Endothelial cell of umbilical vein (primary cell): ENCODE measurements at regions not wholly inside any gene's neighbourhood (a gene's known extent, or its start where the extent isn't known, plus 50 kb on each side); places are given as distances from the start of the nearest gene placed in this dataset.

Experiments
- BruUV-seq: library from RNA; stranded (reverse); fragments of 400-500 nt; replicated peaks from 2 replicates; lab custom pipeline; 2021; lab: Mats Ljungman, UMichigan
- CTCF ChIA-PET: fragments of 300-600, 350-600 bp; sonication (Branson Sonifier 250); formaldehyde crosslinking; loops from one replicate; lab custom pipeline; 2021; ENCODE audit warnings: antibody characterized with exemption, inconsistent platforms; lab: Charles Lee
- POLR2A ChIA-PET: fragments of 300-600, 350-600 bp; sonication (Branson Sonifier 250); formaldehyde crosslinking; loops from one replicate; lab custom pipeline; 2021; ENCODE audit warnings: antibody characterized with exemption, inconsistent platforms; lab: Charles Lee
- DNase-seq: peaks from one replicate; pipeline ENCODE4 v3.0.0-alpha.2; 2011; ENCODE audit warnings: low read depth, low spot score
- FAIRE-seq: peaks from 2 replicates; lab custom pipeline; 2011; peaks lifted over from hg19 to GRCh38; lab: Jason Lieb, UNC
- H2AFZ ChIP-seq: 2 replicates; pipeline ENCODE4 v1.6.0; 2012; ENCODE audit warnings: low read depth, low read length, control low read depth, inconsistent platforms
- H3K27ac ChIP-seq: 2 replicates; pipeline ENCODE4 v1.5.1; 2011; ENCODE audit warnings: low read depth, mild to moderate bottlenecking, control low read depth, low read length, moderate library complexity; ENCODE audit not compliant: insufficient read depth
- H3K27me3 ChIP-seq, 2 experiments: 2 replicates each; pipeline versions ENCODE4 v1.6.0 to v1.6.1; 2011; ENCODE audit warnings: low read length in 2 of 2, mixed read lengths in 1 of 2; ENCODE audit not compliant: control insufficient read depth in 2 of 2, insufficient read depth in 2 of 2
- H3K36me3 ChIP-seq, 2 experiments: 2 replicates in 1 of 2; 3 replicates in 1 of 2; pipeline ENCODE4 v1.5.1; 2011; ENCODE audit warnings: low read length in 2 of 2, mild to moderate bottlenecking in 1 of 2, moderate library complexity in 1 of 2; ENCODE audit not compliant: control insufficient read depth in 2 of 2, insufficient read depth in 2 of 2; ENCODE audit errors: extremely low read depth in 1 of 2
- H3K4me1 ChIP-seq: 3 replicates; pipeline ENCODE4 v1.5.1; 2011; ENCODE audit warnings: mild to moderate bottlenecking, low read length; ENCODE audit not compliant: control insufficient read depth, insufficient read depth; ENCODE audit errors: extremely low read depth
- H3K4me2 ChIP-seq: 2 replicates; pipeline ENCODE4 v1.6.1; 2011; ENCODE audit warnings: low read length, control low read depth, mixed read lengths; ENCODE audit not compliant: insufficient read depth
- H3K4me3 ChIP-seq, 3 experiments: fragments of 200-600 bp in 1 of 3; sonication (generic), shearing (Covaris generic) in 1 of 3; replicated peaks in 1 of 3; 2 replicates each; pipeline ENCODE4 v1.5.1; 2011 to 2016; ENCODE audit warnings: control low read depth in 3 of 3, low read length in 3 of 3, mild to moderate bottlenecking in 2 of 3, inconsistent platforms in 1 of 3, low read depth in 1 of 3, moderate library complexity in 1 of 3; ENCODE audit not compliant: insufficient read depth in 1 of 3
- H3K79me2 ChIP-seq: 2 replicates; pipeline ENCODE4 v1.6.0; 2012; ENCODE audit warnings: low read length, inconsistent platforms; ENCODE audit not compliant: control insufficient read depth, insufficient read depth
- H3K9ac ChIP-seq: replicated peaks from 2 replicates; pipeline ENCODE3; 2011; ENCODE audit warnings: low read length, control low read depth; ENCODE audit not compliant: insufficient read depth; ENCODE audit errors: extremely low read depth
- H3K9me1 ChIP-seq: replicated peaks from 3 replicates; pipeline ENCODE4 v1.6.0; 2011; ENCODE audit warnings: mild to moderate bottlenecking, low read length; ENCODE audit not compliant: control insufficient read depth, insufficient read depth; ENCODE audit errors: extremely low read depth
- H3K9me3 ChIP-seq: replicated peaks from 2 replicates; pipeline ENCODE4 v1.5.1; 2012; ENCODE audit warnings: low read length, inconsistent platforms; ENCODE audit not compliant: control insufficient read depth, insufficient read depth
- H4K20me1 ChIP-seq: replicated peaks from 2 replicates; pipeline ENCODE3; 2011; ENCODE audit warnings: mild to moderate bottlenecking, low read length; ENCODE audit not compliant: control insufficient read depth, insufficient read depth; ENCODE audit errors: extremely low read depth
- CTCF ChIP-seq, 2 donors: IDR thresholded peaks; 1 replicate in 1 of 2; 2 replicates in 1 of 2; pipeline ENCODE4 v1.5.1; 2011; ENCODE audit warnings: low read length in 2 of 2, mild to moderate bottlenecking in 2 of 2, moderate library complexity in 2 of 2, control low read depth in 1 of 2, inconsistent platforms in 1 of 2, low read depth in 1 of 2; ENCODE audit not compliant: insufficient read depth in 1 of 2; ENCODE audit errors: extremely low read depth in 1 of 2
- EZH2 ChIP-seq: IDR thresholded peaks from 2 replicates; pipeline ENCODE4 v1.6.1; 2012; ENCODE audit warnings: borderline replicate concordance, low read depth, mild to moderate bottlenecking, moderate library complexity, low read length, inconsistent platforms; ENCODE audit not compliant: severe bottlenecking
- FOS ChIP-seq: IDR thresholded peaks from 2 replicates; pipeline ENCODE4 v1.6.1; 2011; ENCODE audit warnings: mild to moderate bottlenecking, low read length, moderate library complexity, borderline replicate concordance; ENCODE audit not compliant: insufficient read depth
- GATA2 ChIP-seq: IDR thresholded peaks from 2 replicates; pipeline ENCODE4 v1.7.0; 2011; ENCODE audit warnings: low read depth, mild to moderate bottlenecking, moderate library complexity, mixed read lengths, low read length; ENCODE audit not compliant: insufficient read length, insufficient read depth
- JUN ChIP-seq: IDR thresholded peaks from 2 replicates; pipeline ENCODE4 v1.6.1; 2011; ENCODE audit warnings: borderline replicate concordance, low read depth; ENCODE audit not compliant: insufficient read length, insufficient read depth
- MAX ChIP-seq: IDR thresholded peaks from 2 replicates; pipeline ENCODE4 v1.6.1; 2011; ENCODE audit not compliant: insufficient read depth, insufficient read length
- MYC ChIP-seq: IDR thresholded peaks from one replicate; pipeline ENCODE4 v1.6.1; 2011; ENCODE audit warnings: mild to moderate bottlenecking, low read depth, low read length
- POLR2A ChIP-seq: IDR thresholded peaks from 2 replicates; pipeline ENCODE4 v1.6.1; 2012; ENCODE audit warnings: low read depth, mild to moderate bottlenecking, control low read depth, low read length
- POLR2AphosphoS5 ChIP-seq: IDR thresholded peaks from 2 replicates; pipeline ENCODE4 v1.6.1; 2012; ENCODE audit warnings: low read depth, mild to moderate bottlenecking, control low read depth, low read length, moderate library complexity; ENCODE audit not compliant: insufficient read depth
- dilution Hi-C: fragments of 300-500 bp; cut with MboI; formaldehyde crosslinking; loops from one replicate; pipeline ENCODE4 v1.15.0; 2019; ENCODE audit warnings: low sequenced_read_pairs; ENCODE audit not compliant: extremely low pct_ligation_motif_present
- intact Hi-C: fragments of 100-400 bp; cut with micrococcal nuclease; formaldehyde crosslinking; loops from one replicate; pipeline ENCODE4 v1.10.0; 2022

GRCh38 chr6:151689499-151690201 lies 117.8 kb upstream of the ESR1 start:
- no peaks in the 10 kb centered on the region for H3K79me2 ChIP-seq
- H3K9me3 ChIP-seq, result no peaks in the 10 kb centered on the region
- no peak overlapping the region for H3K4me3 ChIP-seq
- no peak overlapping the region for H3K9ac ChIP-seq
- DNase-seq (no peak), FAIRE-seq (no peak)
- H3K4me2 ChIP-seq, result no peak overlapping the region
- dilution Hi-C loops (no loop called here), intact Hi-C loops (no loop called here)
- H3K27ac ChIP-seq, result no peak overlapping the region
- CTCF ChIA-PET, result interaction anchor here (0.7 to 3.4 kb wide), 6 partner anchors 9 to 578 kb away, joined by 3 to 11 read pairs (median 3); no protein-coding TSS in a partner anchor
- H3K36me3 ChIP-seq, result no peaks in the 10 kb centered on the region
- POLR2A ChIA-PET, result interaction anchor here (0.6 kb wide), 1 partner anchor 73 kb away, joined by 3 read pairs; no protein-coding TSS in a partner anchor
- no peak overlapping the region for H2AFZ ChIP-seq
- BruUV-seq, result no TSS peak
- H3K4me1 ChIP-seq, result no peaks in the 10 kb centered on the region
- TF ChIP-seq POLR2A (no peak), JUN (no peak), FOS (no peak), CTCF (IDR thresholded peaks at IDR 0.05; ENCODE audit: extremely low read depth in 1 of 2, insufficient read depth in 1 of 2, low read depth in 1 of 2, low read length in 2 of 2) (no peak), POLR2AphosphoS5 (no peak), EZH2 (no peak), MYC (no peak), MAX (no peak), GATA2 (no peak)
- H3K27me3 ChIP-seq, result peaks cover 0 to 2% of the 10 kb centered on the region in 2 experiments
- no peaks in the 10 kb centered on the region for H3K9me1 ChIP-seq
- H4K20me1 ChIP-seq, result no peaks in the 10 kb centered on the region
